Stimulated activated CD8-positive, alpha-beta memory T cell treated with anti-CD3 and anti-CD28 coated beads, Interleukin-12 subunit alpha, Interleukin-12 subunit beta, amount 100 ng/mL, for 24 hours (primary cell): ENCODE measurements at regions not wholly inside any gene's neighbourhood (a gene's known extent, or its start where the extent isn't known, plus 50 kb on each side); places are given as distances from the start of the nearest gene placed in this dataset.

Experiments used
- DNase-seq: peaks from one replicate; pipeline ENCODE4 v3.0.0-alpha.2; 2020; ENCODE audit errors: extremely low read depth

DNA sequence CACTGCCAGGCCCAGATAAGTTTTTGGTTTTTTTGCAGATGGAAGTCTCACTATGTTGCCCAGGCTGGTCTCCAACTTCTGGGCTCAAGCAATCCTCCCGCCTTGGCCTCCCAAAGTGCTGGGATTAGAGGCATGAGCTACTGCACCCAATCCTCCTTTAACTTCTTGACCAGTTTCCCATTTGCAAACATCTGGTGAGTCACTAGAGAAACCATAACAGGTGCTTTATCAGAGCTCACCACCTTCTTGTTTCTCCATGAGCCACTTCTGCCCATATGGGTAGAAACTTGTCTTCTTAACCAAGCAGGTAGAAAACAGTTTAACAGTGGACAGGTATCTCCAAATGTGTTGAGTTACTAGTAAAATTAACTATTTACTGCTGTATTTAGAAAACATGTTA is 128.4 kb upstream of the AP1S2 start:
- DNase-seq = no peak

DNA sequence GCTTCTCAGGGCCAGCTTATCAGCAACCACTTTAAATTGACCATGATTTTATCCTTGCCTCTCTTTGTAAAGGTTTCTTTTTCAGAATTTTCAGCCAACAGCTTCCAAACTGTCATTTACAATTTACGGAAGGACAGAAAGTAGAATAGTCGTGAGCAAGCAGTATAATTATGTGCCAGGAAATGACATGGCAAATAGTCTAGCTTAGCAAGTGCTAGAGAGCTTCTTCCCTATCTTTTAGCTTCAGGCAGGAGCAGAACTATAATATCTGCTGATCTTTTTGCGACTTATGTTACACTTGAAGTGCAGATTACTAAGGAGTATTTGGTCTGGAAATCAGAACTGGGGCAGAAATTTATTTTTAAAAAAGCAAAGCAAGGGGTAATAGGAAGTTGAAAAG is 123.0 kb upstream of the AP1S2 start:
- DNase-seq = no peak

DNA sequence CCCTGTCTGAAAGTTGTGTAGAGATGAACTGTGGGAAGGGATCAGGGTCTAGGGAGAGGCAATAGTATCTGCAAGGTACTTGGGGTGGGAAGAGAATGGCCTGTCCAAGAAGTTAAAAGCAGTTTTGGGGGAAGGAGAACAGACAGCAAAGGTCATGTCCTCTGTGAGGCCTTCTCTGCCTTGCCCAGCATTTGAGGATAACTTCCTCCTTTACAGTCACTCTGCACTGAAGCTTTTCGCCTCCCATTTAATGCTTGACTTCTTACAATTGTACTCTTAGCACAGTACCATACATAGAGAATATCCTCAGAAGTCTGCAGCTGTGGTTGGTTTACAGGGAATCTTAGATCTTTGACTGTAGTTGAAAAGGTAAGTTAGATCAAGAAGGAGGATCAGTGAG is 121.8 kb upstream of the AP1S2 start:
- no peak for DNase-seq

DNA sequence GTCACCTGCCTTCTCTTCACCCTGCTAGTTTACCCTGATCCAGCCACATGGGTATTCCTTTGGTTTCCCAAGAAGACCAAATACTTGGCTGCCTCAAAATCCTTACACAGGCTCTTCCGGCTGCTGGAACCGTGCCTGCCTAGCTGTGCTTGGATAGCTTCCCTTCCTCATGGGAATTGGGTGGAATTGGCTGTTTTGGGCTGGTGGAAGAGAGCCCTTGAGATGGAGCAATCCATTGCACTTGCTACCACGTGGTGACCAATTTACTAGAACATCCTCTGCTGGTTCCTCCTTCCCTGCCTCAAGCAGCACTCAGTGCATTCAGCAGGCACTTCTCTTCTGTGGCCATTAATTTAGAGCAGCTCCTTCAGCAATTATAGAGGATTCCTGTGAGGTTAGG is 119.3 kb upstream of the AP1S2 start:
- no peak for DNase-seq

DNA sequence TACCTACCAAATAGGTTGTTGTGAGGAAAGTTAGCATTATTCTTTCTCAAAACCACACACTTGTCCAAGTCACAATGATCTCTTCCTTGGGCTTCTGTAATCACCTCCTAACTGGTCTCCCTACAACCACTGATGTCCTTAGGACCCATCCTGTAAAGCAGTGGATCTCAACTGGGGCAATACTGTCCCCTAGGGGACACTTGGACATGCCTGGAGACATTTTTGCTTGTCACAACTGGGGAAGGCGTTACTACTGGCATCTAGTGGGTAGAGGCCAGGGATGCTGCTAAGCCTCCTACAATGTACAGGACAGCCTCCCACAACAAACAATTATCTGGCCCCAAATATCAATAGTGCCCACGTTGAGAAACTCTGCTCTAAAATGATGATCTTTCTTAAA is 118.7 kb upstream of the AP1S2 start:
- DNase-seq = no peak

DNA sequence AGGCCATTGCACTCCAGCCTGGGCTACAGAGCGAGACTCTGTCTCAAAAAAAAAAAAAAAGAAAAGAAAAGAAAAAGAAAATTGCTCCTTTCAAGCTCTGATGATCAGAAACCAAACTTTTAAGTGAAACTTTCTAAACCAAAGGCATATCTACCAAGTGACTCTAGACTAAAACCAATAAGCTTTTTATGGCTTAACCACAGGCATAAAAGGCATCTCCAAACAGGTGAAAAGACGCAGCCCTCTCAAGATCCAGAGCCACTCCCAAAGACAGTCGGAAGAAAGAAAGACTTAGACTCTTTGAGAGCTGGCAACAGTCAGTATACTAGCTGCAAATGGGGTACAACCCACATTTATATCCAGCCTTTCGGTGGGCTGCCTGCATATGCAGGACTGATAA is 117.1 kb upstream of the AP1S2 start:
- no peak for DNase-seq

DNA sequence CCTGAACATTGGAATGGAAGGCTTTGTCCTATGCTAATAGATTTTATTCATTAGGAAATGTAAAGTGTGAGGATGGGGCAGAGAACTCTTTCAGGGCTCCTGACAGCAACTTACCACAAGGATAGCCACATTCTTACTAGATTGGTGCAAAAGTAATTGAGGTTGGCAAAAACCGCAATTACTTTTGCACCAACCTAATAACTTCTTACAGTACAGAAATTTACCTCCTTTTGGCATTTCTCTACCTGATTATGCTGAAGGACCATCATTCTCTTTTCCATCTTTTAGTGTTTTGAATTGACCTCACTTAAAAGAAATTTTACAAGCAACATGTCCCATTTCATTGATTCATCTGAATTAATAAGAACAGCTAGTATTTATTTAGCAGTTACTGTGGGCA is 109.2 kb upstream of the AP1S2 start:
- no peak for DNase-seq

DNA sequence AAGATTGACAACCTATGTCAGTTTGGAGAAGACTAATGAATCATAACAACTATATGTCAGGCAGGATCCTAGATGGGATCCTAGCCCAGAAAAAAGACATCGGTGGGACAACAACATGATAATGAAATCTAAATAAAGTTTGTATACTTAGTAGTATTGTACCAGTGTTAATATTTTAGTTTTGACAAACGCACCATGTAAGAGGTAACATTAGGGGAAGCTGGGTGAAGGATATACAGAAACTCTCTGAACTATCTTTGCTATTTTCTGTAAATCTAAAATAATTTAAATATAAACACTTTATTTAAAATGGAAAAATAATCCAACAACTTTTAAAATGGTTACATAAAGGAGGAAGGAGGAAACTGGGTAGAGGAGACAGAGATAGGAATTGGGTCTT is 105.6 kb upstream of the AP1S2 start:
- DNase-seq = no peak

DNA sequence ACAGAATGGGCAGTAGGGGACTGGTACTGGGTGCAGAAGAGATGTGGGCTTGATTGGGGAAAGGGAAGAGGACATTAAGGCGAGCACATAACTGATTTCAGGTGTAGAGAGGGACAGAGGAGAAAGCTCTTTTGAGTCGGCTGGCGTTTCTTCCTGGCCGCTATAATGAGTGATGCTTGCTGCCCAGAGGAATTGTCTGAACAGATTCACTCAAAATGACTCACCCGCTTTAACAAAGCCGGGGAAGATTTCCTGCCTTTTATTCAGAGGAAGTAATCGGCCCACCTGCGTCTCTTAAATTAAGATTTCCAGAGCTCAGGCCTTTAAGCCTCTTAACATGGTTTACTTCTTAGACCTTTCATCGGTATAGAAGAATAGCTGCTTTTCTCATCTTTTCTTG is 102.1 kb upstream of the AP1S2 start:
- DNase-seq = no peak

DNA sequence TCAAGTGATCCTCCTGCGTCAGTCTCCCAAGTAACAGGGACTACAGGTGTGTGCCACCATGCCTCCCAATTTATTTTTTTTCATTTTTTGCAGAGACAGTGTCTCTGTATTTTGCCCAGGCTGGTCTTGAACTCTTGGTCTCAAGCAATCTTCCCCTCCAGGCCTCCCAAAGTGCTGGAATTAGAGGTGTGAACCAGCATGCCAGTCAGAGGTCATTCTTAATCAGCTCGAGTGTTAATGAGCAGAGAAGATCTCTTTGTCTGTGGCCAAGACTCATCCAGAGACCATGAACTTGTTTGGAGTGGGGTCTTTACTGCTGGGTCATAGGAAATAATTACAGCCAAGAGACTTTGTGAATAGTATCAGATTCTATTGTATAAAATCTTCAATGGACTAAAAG is 99.2 kb upstream of the AP1S2 start:
- no peak for DNase-seq

DNA sequence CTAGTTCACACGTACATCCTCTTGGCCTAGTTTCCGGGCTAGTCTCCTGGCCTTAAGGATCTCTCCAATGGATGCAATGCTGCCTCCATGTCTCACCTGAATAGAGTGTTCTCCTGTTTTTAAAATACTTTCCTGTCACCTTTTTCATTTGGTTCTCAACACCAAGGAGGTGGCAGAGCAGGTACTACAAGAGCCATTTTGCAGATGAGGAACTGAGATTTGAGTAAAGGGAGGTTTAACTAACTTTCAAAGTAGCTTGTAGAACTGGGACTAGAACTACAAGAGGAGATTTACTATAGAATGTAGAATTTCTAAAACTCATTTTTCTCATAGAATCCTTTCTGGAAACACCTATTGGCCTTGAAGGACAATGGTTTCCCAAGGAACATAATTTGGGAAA is 97.6 kb upstream of the AP1S2 start:
- DNase-seq = no peak

DNA sequence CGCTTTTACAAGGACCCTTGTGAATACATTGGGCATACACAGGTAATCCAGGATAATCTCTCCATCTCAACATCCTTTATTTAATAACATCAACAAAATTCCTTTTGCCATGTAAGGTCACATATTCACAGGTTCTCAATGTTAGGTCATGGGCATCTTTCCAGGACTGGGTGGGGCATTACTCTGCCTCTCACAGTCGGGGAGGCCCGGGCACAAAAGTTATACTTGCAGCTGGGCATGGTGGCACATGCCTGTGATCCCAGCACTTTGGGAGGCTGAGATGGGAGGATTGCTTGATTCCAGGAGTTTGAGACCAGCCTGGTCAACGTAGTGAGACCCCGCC is 93.7 kb upstream of the AP1S2 start:
- DNase-seq = no peak

DNA sequence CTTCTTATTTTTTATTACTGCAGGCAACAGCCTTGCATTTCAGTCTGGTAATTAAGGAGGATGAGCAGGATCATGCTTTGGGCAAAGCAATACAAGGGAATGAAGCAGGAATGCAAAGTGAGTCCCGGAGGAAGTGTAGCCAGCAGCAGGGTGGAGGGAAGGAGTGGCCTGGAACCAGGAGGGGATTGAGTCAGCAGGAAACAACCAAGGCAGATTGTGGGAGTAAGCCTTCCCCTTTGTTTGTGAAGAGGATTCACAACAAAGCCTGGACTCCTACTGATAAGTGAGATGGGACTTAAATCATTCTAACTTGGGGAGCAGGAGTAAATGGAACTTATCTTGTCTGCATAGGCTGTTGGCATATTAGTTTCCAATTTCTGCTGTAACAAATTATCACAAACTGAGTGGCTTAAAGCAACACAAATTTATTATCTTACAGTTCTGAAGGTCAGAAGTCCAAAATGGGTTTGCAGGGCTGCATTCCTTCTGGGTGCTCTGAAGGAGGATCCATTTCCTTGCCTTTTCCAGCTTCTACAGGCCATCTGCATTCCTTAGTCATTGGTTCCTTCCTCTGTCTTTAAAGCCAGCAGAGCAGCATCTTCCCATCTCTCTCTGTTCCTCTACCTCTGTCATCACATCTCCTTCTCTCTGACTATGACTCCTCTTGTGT is 93.2 kb upstream of the AP1S2 start:
- no peak for DNase-seq

DNA sequence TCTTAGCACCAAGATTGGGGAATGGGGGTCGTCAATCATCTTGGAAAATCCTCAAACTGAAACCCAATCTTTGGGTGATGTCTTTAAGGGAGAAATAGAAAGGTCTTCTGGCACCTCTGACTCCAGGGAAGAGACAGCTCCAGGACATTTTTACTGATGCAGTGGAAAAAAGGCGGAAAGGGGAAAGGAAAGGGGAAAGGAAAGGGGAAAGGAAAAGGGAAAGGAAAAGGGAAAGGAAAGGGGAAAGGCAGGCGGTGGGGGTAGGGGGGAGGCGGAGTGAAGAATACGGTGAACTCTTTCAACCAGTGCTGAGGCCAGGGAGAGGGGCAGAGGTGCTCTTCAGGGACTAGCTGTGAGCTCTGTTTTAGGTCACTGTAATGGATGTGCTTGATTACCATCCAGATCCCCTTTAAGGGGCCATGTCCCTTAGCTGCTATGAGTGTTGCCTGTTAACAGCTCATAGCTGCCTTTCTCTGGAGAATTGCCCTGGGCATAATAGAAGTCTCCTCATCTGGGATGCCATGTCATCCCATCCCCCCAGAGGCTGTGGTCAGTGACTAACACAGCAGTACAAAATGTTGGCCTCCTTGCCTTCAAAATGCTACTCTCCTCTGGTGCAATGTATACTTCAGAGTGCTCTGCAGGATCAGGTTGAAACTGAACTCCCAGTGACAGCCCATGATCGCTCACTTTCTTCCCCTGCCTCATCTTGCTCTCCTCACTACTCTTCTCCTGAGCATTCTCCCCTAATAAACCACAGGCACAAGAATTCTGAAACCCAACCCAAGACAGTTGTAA is 92.4 kb upstream of the AP1S2 start:
- DNase-seq = no peak

DNA sequence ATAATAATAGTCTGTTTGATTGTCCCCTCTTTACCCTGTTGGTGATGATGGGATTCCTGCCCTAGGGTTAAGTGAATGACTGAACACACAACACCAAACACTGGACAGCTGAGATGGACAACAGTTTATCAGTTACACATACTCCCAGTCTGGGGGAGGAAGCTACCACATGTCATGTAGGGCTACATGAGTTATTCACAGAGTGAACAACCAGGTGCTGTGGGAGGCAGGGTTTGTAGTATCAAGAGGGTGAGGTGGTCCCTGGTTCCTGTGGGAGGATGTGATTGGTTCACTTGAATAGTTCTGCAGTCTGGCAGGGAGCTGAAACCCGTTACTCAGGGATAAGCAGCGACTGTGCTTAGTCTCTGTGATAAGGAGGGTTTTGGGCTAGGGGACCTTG is 88.8 kb upstream of the AP1S2 start:
- DNase-seq = no peak

DNA sequence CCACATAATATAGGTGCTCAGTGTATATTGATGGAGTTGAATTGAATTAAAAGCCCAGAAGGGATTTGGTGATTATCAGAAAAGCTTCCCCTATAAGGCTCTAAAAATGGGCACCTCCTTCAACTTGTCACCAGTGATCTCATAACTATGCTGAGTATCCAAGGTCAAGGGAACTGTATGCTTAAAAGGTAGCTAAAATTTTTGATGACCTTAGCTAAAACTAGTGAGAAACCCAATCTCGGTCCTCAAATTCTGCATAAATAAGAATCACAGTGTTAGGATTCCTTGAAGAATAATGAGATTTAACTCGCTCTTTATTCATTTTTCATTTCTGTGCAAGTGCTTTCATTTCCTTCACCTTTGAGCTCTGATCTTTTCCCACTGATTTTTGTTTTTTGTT is 87.7 kb upstream of the AP1S2 start:
- no peak for DNase-seq

DNA sequence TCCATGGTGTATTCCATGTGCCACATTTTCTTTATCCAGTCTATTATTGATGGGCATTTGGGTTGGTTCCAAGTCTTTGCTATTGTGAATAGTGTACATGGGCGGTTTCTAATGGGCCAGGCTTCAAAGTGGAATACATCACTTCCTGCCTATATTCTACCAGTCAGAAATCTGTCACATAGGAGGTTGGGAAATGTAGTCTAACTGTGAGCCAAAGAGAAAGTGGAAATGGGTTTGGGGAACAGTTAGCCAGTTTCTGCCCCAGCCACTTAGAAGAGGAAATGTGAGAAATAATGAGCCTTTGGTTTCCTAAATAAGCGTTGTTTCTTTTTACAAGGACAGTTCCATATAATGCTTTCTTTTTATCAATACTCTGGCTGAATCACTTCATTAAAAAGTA is 85.1 kb upstream of the AP1S2 start:
- no peak for DNase-seq

DNA sequence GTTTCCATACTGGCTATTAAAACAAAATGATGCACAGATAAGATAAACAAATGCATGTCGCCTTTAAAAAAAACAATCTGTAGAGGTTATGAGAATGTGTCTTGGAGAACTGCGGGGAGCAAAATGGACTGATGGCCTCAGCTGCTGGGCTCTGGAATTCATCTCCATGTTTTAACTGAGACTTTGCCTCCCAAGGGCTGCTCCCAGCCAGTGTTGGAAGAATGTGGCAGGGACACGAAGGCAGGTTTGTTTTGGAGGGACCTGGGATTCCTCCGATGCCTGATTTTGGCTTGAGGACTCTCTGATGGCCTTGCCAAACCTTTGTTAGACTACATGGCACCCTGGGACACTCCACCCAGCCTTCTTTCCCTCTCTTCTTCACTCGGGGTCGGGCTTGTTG is 83.5 kb upstream of the AP1S2 start:
- no peak for DNase-seq

DNA sequence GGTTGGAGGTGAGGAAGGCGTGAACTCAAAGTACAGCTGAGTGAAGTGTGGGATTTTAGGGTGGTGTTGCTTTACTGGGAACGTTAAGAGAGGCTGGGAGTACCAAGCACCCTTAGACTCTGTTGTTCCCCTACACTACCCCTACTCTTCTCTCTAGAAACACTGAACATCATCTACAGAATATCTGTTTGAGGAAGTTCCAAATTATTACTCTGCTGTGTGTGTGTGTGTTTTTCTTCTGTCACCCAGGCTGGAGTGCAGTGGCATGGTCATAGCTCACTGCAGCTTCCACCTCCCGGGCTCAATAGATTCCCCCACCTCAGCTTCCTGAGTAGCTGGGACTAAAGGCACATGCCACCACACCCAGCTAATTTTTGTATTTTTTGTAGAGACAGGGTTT is 76.7 kb upstream of the AP1S2 start:
- DNase-seq = no peak

DNA sequence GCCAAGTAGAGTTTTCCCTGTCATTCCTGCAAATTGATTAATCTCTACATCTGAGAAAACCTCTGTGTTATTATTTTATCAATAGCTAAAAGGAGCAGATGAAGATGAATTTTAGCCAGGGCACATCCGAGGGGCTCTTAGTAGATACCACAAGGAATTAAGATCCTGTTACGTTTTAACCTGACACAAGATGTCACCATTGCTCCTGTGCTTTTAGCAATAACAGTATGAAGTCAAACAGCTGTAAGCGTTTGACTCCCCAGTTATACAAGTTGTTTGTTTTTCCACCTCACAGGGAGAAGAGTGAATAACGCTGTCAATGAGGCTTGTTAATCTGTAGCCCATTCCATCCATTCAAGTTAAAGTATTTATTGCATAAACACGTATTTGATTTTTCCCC is 76.0 kb upstream of the AP1S2 start:
- no peak for DNase-seq

DNA sequence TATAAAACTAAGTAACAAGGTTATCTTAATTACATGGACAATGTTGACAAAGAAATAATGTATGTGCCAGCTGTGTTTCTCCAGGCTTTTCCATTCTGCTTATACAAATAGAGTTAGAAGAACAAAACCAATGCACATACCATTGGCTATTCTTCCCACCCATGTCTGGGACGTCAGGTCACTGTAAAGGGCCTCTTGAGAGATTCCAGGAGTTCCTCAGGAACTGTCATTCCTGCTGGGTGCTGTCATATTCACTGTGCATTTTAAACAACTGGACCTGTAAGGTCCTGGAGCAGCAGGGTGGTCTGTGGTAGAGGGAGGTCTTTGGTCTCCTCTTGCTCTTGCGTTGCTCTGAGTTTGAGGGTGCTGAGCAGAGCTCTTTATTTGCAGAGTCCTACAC is 74.6 kb upstream of the AP1S2 start:
- no peak for DNase-seq

DNA sequence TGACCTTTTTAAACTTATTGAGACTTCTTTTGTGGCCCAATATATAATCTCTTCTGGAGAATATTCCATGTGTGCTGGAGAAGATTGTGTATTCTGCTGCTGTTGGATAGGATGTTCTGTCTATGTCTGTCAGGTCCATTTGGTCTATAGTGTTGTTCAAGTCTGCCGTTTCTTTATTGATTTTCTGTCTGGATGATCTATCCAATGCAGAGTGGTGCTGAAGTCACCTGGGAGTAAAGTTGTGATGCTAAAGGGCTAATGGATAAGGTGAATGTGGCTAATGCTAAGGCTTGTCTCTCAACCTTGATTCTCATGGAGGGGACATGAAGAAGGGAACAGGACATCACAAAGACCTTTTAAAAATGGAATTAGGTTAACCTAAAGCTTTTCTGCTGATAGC is 72.0 kb upstream of the AP1S2 start:
- DNase-seq = no peak

DNA sequence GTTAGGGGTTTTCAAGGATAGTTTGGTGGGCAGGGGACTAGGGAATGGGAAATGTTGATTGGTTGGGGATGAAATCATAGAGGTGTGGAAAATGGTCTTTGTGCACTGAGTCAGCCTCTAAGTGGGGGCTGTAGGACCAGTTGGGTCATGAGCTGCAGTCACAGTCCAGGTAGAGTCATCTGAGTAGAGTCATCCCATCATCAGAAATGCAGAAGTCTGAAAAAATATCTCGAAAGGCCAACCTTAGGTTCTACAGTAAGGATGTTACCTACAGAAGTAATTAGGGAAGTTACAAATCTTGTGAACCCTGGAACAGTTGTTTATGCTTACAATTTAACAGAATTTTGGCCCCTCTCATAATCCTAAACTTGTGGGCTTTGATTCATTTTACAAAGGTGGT is 63.4 kb upstream of the AP1S2 start:
- no peak for DNase-seq

DNA sequence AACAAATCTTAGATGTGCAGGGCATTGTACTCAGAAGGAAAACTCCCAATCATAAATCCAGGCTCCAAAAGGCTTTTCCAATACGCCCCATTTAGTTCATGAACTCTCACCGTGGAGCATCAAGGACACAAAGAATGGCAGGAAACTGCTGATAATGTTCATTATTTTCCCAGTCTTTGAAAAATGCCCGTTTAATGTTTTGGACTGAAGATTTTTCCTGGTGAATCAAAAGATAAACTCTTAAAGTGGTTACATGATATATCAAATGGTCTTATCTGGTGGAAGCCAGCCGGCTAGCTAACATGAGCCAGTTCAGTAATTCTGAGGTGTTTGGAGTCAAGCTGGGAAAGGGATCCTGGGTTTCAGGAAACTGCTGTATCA is 62.1 kb upstream of the AP1S2 start:
- DNase-seq = no peak
